ENCODE measurements at regions not wholly inside any gene's neighbourhood (a gene's known extent, or its start where the extent isn't known, plus 50 kb on each side); places are given as distances from the start of the nearest gene placed in this dataset.
A peak's percentile ranks its signal among the peaks of the same experiment; 100 is the strongest.
"Not testable (repeated sequence)": the region's sequence is repeated elsewhere in the genome, so short reads cannot be mapped to it uniquely, and the experiment has no call there.

- H3K4me1 ChIP-seq = peaks cover 21% of the 10 kb centered on the region
- TF ChIP-seq, protein P1, sequence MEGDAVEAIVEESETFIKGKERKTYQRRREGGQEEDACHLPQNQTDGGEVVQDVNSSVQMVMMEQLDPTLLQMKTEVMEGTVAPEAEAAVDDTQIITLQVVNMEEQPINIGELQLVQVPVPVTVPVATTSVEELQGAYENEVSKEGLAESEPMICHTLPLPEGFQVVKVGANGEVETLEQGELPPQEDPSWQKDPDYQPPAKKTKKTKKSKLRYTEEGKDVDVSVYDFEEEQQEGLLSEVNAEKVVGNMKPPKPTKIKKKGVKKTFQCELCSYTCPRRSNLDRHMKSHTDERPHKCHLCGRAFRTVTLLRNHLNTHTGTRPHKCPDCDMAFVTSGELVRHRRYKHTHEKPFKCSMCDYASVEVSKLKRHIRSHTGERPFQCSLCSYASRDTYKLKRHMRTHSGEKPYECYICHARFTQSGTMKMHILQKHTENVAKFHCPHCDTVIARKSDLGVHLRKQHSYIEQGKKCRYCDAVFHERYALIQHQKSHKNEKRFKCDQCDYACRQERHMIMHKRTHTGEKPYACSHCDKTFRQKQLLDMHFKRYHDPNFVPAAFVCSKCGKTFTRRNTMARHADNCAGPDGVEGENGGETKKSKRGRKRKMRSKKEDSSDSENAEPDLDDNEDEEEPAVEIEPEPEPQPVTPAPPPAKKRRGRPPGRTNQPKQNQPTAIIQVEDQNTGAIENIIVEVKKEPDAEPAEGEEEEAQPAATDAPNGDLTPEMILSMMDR (IDR thresholded peaks at IDR 0.05) = no peak
- H3K36me3 ChIP-seq = no peaks in the 10 kb centered on the region
- no peaks in the 10 kb centered on the region for H3K9me3 ChIP-seq
- no peak for DNase-seq
- no peak for ATAC-seq
- no peak overlapping the region for H3K4me3 ChIP-seq
- no peaks in the 10 kb centered on the region for H3K27me3 ChIP-seq (ENCODE audit: low read depth)
- H3K27ac ChIP-seq = peak overlapping the region; percentile 55
- intact Hi-C loops (cut with DNase I) = no loop called here
These were observed 496.3 kb upstream of the KLF6 start for GRCh38 chr10:4281190-4281825.

GRCh38 chr10:4280461-4281189 is 495.6 kb upstream of the KLF6 start:
- Histone ChIP-seq H3K9me3 (no peaks in the 10 kb centered on the region), H3K4me1 (peaks cover 21% of the 10 kb centered on the region), H3K27ac (peak overlapping the region; percentile 57), H3K4me3 (no peak overlapping the region), H3K27me3 (ENCODE audit: low read depth) (no peaks in the 10 kb centered on the region), H3K36me3 (no peaks in the 10 kb centered on the region)
- intact Hi-C loops (cut with DNase I) = no loop called here
- no peak for DNase-seq
- peak; percentile 20 to 58 for ATAC-seq
- TF ChIP-seq, protein P1 (IDR thresholded peaks at IDR 0.05) = no peak

DNA sequence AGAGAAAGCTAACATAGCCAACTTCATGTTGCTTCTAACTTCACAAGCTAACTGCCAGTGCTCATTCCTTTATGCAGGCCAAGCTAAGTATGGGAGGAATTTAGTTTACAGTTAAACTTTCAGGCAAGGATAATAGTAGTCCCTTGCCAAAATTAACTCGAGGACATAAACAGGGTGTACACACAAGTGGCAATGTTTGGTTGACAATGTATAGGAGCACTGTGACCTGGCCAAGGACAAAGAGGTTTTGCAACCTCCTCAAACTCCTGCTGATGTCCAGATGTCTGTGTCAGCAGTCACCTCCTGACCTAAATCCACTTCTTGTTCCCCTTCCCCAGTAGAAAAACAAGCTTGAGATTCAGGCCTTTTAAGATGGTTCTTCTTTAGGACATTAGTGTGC is 494.6 kb upstream of the KLF6 start:
- H3K27ac ChIP-seq = peak overlapping the region; percentile 57
- no peaks in the 10 kb centered on the region for H3K9me3 ChIP-seq
- no peaks in the 10 kb centered on the region for H3K36me3 ChIP-seq
- TF ChIP-seq, protein P1 (IDR thresholded peaks at IDR 0.05) = no peak
- no peak overlapping the region for H3K4me3 ChIP-seq
- no peaks in the 10 kb centered on the region for H3K27me3 ChIP-seq (ENCODE audit: low read depth)
- DNase-seq (no peak), ATAC-seq (peak in 1 of 2 donors; percentile 47)
- intact Hi-C loops (cut with DNase I) = no loop called here
- H3K4me1 ChIP-seq = peaks cover 21% of the 10 kb centered on the region

GRCh38 chr10:4278186-4278585 is 493.2 kb upstream of the KLF6 start:
- DNase-seq (no peak), ATAC-seq (no peak)
- intact Hi-C loops (cut with DNase I) = no loop called here
- H3K27me3 ChIP-seq (ENCODE audit: low read depth) = no peaks in the 10 kb centered on the region
- TF ChIP-seq, protein P1 (IDR thresholded peaks at IDR 0.05) = no peak
- no peak overlapping the region for H3K27ac ChIP-seq
- no peaks in the 10 kb centered on the region for H3K9me3 ChIP-seq
- no peaks in the 10 kb centered on the region for H3K36me3 ChIP-seq
- peaks cover 21% of the 10 kb centered on the region for H3K4me1 ChIP-seq
- no peak overlapping the region for H3K4me3 ChIP-seq

DNA sequence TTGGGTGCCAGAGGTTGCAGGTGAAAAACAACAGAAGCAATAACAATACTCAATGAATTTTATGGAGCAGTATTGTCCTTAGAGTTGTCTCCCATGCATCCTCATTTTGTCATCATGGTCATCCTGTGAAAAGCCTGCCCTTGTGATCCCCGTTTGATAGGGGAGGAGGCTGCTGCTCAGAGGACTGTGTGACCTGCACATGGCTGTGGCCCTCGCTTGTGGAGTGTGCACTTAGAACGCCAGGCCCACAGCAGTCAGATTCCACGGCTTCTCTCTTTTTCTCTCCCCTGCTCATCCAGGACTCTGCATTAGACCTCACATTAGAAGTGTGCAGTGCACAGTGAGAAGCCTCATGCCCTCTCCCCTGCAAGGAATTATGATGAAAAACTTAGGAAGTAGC is 491.1 kb upstream of the KLF6 start:
- Histone ChIP-seq H3K27ac (no peak overlapping the region), H3K9me3 (no peaks in the 10 kb centered on the region), H3K4me1 (peaks cover 16% of the 10 kb centered on the region), H3K4me3 (no peak overlapping the region), H3K27me3 (ENCODE audit: low read depth) (no peaks in the 10 kb centered on the region), H3K36me3 (no peaks in the 10 kb centered on the region)
- TF ChIP-seq, protein P1 (IDR thresholded peaks at IDR 0.05) = no peak
- intact Hi-C loops (cut with DNase I) = no loop called here
- DNase-seq (no peak), ATAC-seq (no peak)

- peaks cover 15% of the 10 kb centered on the region for H3K4me1 ChIP-seq
- H3K9me3 ChIP-seq; H3K36me3 ChIP-seq; H3K4me3 ChIP-seq; H3K27me3 ChIP-seq (ENCODE audit: low read depth); H3K27ac ChIP-seq; intact Hi-C loops (cut with DNase I); DNase-seq; ATAC-seq: not testable (repeated sequence)
These were observed 489.7 kb upstream of the KLF6 start for GRCh38 chr10:4274671-4275070.

Measured in lower lobe of right lung (tissue), 2 donors.